OCI-M2 (cell line): ENCODE measurements at regions not wholly inside any gene's neighbourhood (a gene's known extent, or its start where the extent isn't known, plus 50 kb on each side); places are given as distances from the start of the nearest gene placed in this dataset.
"Not testable (repeated sequence)": the region's sequence is repeated elsewhere in the genome, so short reads cannot be mapped to it uniquely, and the experiment has no call there.

Source experiments
- DNase-seq: peaks from one replicate; lab custom pipeline; 2025; ENCODE audit not compliant: unreplicated experiment; lab: John Stamatoyannopoulos, UW

DNA sequence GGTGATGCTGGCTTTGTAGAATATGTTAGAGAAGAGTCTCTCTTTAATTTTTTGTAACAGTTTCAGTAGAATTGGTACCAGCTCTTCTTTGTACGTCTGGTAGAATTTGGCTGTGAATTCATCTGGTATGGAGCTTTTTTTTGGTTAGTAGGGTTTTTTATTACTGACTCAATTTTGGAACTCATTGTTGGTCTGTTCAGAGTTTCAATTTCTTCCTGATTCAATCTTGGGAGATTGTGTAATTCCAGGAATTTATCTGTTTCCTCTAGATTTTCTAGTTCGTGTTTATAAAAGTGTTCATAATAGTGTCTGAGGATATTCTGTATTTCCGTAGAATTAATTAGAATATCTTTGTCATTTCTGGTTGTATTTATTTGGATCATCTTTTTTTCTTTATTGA is 943.5 kb downstream of the TRIB2 start:
- DNase-seq: no peak

DNA sequence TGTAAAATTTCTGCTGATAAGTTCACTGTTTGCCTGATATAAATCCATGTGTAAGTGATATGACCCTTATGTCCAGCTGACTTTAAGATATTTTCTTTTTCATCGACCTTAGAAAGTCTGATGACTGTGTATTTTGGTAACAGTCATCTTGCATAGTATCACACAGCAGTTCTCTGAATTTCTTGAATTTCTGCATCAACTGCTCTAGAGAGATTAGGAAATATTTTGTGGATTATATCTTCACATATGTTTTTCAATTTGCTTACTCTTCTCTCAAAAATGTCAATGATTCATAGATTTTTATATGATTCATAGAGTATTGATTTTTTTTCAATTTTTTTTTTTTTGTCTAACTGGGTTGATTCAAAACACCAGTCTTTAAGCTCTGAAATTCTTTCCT is 945.3 kb downstream of the TRIB2 start:
- no peak for DNase-seq

DNA sequence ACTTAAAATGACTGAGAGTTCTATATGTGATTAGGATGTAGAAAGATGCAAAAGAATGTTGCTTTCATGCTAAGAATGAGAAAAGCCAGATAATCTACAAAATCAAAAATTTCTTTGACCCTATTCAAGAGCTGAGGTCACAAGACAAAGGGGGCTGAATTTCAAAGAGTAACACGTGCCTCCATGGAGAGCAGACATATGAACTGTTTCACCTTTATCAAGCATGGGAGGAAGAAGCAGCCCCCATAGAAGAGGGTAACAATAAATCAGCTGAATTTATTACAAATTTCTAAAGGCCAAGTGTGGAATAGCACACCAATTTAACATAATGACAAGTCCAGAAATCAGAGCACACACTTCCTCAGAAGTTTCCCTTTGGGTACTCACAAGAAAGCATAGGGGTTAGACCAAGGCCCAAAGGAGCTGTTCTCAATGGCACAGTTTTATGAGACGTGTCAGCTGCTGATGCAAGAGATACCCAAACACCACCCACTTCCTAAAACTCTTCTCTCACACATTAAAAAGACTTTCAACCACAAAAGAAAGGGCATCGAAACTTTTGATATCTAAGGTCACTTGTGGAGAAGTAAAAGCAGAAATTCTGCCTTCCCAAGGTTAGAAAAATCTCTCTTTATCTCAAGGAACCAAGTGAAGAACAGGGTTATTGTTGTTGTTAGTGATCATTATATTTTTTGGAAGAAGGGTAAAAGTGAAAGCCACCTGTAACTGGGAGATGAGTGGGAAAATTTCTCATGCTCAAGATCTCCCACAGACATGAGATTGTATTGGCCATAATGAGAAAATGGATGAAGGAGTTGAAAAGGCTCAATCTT is 950.1 kb downstream of the TRIB2 start:
- DNase-seq: no peak

DNA sequence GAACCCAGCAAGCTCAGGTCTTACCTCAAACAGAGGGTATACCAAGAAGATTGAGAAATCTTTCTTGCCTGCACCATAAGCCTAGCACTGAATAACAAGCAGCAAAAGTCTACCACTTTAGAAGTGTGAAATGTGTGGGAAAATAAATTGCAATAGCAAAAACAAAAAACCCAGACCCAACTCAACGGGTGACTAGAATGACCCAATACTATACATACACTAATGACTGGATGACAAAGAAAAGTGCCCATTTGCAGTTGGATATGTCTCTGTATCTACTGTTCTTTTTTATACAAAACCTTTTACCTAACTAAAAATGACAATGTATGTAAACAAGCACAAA is 950.6 kb downstream of the TRIB2 start:
- DNase-seq: no peak

DNA sequence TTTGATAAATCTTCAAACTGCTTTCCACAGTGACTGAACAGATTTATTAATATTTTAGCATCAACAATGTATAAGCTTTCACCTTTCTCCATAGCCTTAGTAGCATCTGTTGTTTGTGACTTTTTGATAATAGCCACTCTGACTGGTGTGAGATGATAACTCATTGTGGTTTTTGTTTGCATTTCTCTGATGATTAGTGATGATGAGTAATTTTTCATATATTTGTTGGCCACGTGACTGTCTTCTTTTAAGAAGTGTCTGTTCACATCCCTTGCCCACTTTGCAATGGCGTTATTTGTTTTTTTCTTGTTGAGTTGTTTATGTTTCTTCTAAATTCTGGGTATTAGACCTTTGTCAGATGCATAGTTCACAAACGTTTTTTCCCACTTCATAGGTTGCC is 952.9 kb downstream of the TRIB2 start:
- no peak for DNase-seq

DNA sequence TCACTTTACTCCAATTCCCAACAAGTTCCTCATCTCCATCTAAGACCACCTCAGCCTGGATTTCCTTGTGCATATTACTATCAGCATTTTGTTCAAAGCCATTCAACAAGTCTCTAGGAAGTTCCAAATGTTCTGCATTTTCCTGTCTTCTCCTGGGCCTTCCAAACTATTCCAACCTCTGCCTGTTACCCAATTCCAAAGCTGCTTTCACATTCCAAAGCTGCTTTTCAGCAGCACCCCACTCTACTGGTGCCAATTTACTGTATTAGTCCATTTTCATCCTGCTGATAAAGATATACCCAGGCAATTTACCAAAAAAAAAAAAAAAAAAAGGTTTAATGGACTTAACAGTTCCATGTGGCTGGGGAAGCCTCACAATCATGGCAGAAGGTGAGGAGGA is 957.1 kb downstream of the TRIB2 start:
- not testable (repeated sequence) for DNase-seq

DNA sequence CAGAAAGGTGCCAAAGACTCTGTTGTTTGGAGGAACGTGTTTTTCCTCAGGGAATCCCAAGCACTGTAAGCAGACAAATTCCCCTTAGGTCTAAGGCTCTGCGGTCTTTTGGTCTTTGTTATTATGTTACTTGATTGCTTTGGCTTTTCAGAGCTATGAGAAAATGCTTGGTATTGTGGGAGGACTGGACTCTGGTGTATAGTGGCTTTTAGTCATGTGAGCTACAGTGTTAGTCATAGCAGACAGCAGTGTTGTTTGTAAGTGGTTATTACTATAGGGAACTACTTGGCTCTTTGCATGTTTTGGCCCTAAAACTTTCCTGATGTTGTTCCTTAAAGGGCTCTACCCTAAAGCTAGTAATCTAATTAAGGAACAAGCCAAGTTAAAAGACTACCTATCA is 956.2 kb upstream of the LRATD1 start:
- no peak for DNase-seq

DNA sequence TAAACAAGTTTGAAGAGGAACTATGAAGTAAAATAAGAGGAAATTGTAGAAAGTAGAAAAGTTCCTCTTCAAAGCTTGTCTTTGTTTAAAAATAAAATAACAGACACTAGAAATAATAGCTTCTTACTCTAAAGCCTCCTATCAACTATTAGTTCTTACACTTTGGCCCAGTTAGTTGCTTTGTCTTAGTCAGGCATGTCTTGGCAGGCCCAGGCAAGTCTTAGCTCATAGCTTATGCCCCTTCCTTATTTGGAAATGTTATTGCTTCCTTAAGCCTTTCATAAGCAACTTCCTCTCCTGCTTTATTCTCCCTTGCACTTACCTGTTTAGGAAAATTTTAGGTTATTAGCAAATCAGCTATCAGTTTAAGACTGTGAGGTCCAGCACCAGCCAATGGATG is 950.6 kb upstream of the LRATD1 start:
- DNase-seq: no peak

DNA sequence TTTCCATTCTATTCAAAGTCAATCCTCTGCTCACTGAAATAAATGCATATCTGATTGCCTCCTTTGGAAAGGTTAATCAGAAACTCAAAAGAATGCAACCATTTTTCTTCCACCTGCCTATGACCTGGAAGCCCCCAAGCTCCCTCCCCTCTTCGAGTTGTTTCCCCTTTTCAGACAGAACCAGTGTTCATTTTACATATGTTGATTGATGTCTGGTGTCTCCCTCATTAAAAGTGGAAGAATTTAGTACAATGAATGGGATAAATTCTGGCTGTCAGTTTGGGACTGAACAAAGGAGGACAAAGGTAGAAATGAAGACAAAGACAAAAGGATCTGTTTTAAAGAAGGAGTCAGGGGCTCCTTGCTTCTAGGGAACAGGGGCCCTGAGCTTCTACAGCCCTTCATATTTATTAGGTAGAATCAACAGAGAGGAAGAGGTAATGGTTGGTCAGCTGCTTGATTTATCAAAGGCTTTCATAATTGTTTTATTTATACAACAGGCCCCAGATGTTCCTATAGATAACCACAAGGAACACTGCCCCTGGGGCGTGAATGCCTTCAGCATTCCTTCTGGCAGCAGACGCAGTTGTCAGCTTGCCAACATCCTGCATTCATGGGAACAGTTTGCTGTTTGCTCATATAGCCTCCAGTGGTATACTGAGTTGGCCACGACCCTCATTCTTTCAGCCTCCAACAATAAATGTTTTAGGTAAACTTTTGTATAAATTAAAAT is 949.8 kb upstream of the LRATD1 start:
- no peak for DNase-seq

DNA sequence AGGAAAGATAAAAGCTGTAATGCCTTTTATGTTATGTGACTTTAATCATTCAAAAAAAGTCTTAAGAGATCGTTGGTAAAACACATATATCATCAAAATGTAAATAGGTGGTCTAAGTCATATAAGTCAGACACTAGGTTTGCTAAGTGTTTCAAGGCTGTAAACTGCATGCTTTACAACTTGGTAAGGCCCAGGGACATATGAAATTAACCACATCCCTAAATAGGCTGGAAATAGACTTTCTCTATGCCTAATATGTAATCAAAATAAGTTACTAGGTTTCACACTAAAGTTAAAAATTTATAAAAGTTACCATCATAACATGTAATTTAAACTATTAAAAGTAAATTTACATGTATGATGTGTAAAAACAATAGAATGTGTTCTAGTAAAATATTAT is 946.3 kb upstream of the LRATD1 start:
- DNase-seq: no peak

DNA sequence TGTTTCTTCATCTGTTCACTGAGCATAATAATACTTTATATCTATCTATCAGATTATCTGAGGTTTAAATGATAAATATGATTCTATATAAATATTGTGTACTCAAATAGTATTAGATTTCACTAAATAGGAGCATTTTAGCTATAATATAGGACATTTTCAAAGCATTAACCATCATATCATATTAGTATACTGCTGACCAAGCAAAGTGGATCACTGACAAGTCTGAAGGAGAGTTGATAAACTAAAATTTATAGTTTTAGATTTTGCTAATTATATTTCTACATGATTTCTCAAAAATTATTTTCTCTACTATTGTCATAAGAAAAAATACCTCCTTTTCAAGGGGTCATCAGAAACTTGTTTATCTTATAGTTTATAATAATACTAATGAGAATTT is 937.8 kb upstream of the LRATD1 start:
- DNase-seq: no peak

DNA sequence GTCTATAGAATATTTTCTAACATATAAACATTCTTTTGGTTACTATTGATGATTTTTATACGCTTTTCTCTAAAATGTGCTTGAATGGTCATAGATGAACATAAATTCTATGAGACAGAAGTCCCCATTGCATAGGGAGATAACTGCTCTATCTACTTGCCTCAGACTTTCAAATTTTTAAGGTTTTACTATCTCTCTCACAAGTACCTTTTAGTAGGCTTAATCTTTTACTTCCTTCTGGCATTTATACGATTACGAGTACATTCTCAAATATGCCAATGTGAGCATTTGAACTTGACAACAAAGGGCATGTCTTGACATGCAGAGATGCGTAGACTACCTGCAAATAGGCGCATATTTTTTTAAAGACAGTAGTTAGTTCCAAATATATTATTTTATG is 935.9 kb upstream of the LRATD1 start:
- DNase-seq: no peak

DNA sequence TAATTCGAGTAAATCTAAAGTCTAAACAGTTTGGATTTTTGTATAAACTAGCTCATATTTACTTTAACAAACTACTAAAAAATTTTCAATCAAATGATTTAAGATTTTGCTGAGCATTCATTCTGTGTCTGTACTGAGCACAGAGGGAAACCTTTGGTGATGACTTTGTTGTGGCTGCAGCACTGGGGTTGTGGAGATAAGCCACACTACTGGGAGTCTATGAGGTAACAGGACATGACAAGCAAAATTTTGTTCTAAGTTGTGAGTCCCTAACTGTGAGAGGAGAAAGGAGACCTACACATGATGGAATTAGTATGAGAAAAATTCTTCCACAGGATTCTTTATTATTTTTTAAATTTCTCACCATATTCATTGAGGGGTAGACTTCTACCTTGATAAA is 933.7 kb upstream of the LRATD1 start:
- no peak for DNase-seq

DNA sequence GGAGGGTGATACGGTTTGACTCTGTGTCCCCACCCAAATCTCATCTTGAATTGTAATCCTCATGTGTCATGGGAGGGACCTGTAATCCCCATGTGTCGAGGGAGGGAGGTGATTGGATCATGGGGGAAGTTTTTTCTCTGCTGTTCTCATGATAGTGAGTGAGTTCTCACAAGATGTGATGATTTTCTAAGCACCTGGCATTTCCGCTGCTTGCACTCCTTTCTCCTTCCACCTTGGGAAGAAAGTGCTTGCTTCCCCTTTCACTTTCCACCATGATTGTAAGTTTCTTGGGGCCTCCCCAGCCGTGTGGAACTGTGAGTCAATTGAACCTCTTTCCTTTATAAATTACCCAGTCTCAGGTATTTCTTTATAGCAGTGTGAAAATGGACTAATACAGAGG is 932.6 kb upstream of the LRATD1 start:
- DNase-seq: not testable (repeated sequence)

DNA sequence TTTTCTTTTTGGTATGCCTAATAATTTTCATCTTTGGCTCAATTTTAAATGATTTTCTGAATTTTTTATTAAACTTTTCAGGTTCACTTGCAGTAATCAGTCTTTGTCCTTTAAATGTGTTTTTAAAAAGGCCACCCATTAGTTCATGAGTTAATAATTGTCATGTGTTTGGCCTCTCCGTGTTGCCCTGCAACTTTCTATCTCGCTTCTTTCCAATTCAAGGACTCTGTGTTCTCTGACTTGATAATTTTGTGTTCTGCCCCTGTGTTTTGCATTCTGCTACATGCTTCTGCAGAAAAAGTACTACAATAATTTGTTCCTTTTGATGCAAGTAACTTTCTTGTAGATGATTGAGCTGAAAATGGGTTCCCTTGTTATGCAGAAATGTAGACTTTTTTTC is 921.4 kb upstream of the LRATD1 start:
- no peak for DNase-seq

DNA sequence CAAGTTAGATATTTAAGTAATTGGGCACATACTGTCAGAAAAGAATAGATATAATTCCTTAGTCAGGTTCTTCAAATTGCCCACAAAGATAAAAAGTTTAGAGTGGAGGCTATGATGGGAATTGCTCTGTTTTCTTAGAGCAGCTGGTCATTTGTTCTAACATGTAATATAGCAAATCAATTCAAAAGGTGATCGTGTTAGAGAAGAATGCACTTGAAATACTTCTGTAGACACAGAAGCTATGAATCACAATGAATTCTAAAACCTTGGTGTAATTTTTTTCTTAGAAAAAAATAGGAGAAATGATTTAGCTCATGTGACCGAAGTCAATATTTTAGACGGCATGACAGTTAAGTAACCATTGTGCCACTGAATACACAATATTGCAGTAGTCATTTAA is 918.1 kb upstream of the LRATD1 start:
- DNase-seq: no peak

DNA sequence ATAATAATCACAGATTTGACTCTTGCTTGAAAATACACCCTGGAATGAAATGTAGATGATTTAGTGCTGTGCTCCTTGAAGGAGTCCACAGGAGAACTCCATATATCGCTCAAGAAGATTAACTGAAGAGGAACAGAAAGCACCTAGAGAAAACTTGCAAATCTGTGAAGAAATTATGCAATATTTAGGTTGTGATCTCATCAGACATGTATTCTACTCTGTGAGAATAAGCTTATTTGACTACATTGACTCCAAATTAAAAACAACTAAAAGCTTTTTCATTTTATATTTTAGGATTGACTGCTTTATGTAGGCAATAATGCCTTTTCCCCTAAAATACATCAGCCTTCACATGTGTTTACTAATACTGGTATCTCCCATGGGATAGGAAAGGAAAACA is 906.6 kb upstream of the LRATD1 start:
- no peak for DNase-seq

DNA sequence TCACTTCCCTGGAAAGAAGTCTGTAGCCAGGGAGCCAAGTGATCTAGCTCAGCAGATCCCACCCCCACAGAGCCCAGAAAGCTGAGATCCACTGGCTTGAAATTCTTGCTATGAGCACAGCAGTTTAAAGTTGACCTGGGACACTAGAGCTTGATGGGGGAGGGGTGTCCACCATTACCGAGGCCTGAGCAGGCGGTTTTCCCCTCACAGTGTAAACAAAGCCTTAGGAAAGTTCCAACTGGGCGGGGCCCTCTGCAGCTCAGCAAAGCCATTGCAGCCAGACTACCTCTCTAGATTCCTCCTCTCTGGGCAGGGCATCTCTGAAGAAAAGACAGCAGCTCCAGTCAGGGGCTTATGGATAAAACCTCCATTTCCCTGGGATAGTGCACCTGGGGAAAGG is 887.2 kb upstream of the LRATD1 start:
- DNase-seq: no peak

DNA sequence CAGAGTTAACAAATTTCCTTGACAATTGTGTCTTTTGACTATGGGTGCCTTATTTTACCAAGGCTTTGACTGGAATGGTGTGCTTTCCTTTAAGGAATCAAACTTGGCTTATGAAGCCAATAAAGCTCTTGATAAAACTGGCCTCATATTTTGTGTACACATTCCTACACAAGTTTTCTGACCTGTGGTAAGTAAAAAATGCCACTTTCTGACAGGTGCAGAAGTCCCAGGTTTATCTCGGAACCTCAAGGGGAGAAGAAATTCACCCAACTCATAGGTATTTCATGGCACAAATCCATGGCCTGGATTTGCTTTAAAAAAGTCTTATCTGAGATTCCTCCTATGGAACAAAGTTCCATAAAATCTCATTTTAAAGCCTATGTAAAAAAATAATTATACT is 880.6 kb upstream of the LRATD1 start:
- no peak for DNase-seq

DNA sequence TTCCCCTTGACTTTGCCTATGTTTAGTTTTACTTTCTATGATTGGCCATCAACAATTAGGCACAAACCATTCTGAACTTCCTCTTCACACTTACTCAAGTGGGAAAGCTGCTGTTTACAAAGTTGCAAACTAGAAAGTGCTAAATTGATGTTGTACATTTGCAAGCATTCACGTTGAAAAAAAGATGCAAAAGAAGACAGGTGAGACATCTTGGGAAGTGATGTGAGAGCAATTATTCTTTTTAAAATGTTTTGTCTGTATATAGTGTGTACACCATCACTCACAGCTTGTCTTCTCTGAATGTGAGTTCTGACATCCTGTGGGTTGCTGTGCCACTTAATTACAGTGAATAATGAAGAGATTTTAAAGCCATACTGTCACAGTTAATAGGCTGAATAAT is 874.1 kb upstream of the LRATD1 start:
- DNase-seq: no peak

DNA sequence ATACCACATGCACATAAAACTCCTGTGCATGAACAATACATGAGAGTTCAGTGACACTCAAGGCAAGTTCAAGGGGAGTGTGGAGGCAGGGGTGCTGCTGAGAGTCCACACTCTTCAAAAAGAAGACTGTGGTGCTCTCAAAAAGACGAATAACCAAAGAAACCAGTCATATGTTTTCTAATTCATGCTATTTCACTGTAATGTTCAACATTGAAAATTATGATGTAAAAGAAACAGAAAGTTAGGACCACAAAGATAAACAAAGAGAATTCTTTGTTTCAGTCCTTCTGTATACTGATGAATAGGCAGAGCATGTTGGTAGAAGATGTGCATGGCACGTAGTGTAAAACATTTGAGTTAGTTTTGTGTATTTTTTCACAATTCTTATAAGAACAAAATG is 864.2 kb upstream of the LRATD1 start:
- no peak for DNase-seq

DNA sequence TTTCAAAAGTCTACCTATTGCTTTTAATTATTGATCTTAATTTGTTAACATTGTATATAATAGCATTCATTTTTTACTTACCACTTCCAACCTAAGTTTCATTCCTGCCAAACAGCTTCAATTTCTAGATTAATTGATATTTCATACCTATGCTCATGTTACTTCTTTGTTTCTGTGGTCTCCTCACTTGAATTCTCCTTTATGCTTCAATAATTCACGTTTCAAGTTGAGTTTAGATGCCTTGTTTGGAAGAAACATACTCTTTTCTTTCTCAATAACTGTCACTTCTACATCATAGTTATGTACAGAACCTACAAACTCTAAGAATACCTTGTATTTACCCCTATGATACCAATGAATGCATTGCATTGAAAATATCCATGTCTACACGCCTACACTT is 862.2 kb upstream of the LRATD1 start:
- DNase-seq: no peak

DNA sequence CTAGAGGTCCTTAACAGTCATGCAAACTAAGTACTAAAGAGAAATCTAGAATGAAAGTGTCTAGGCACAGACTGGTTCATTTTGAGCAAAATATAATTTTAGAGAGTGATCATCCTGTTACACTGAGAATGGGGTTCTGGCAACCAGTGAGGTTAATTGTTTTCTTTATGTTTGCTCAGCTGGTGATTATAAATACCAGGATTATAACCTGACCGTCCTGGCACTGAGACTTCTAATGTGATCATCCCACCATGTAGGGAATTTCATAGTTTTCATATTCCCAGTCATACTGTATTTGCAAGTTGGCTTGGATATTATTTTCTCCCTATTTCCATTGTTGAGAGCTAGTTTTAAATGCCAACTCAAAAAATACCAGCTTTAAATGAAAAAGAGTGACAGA is 852.5 kb upstream of the LRATD1 start:
- no peak for DNase-seq
